DND-41 (cell line): ENCODE measurements at regions not wholly inside any gene's neighbourhood (a gene's known extent, or its start where the extent isn't known, plus 50 kb on each side); places are given as distances from the start of the nearest gene placed in this dataset.

Source experiments
- CTCF ChIP-seq: IDR thresholded peaks from 2 replicates; pipeline ENCODE4 v1.5.1; 2012; ENCODE audit warnings: borderline replicate concordance, low read length, moderate library complexity, mild to moderate bottlenecking; ENCODE audit not compliant: poor library complexity, severe bottlenecking; ENCODE audit errors: extremely low read depth
- EZH2 ChIP-seq: IDR thresholded peaks from 3 replicates; pipeline ENCODE4 v1.6.1; 2012; ENCODE audit warnings: borderline replicate concordance, low read depth, mild to moderate bottlenecking, moderate library complexity, low read length, inconsistent platforms; ENCODE audit not compliant: severe bottlenecking

- no peak for TF ChIP-seq CTCF
- TF ChIP-seq EZH2 = no peak
Measured at GRCh38 chr1:113276507-113276906, 113.8 kb upstream of the MAGI3 start.
